ENCODE measurements at regions not wholly inside any gene's neighbourhood (a gene's known extent, or its start where the extent isn't known, plus 50 kb on each side); places are given as distances from the start of the nearest gene placed in this dataset.

- TF ChIP-seq CTCF (IDR thresholded peaks at IDR 0.05; ENCODE audit: low read depth, low read length, missing input control) (no peak), ZBTB33 (IDR thresholded peaks at IDR 0.05) (no peak), REST (IDR thresholded peaks at IDR 0.05) (no peak), YY1 (IDR thresholded peaks at IDR 0.05) (no peak), MAX (IDR thresholded peaks at IDR 0.05) (no peak), FOXA1 (IDR thresholded peaks at IDR 0.05) (no peak)
Measured at GRCh38 chr11:92789761-92790160, 179.7 kb upstream of the MTNR1B start.

All from liver (tissue), 2 donors.